ENCODE measurements at regions not wholly inside any gene's neighbourhood (a gene's known extent, or its start where the extent isn't known, plus 50 kb on each side); places are given as distances from the start of the nearest gene placed in this dataset.

DNA sequence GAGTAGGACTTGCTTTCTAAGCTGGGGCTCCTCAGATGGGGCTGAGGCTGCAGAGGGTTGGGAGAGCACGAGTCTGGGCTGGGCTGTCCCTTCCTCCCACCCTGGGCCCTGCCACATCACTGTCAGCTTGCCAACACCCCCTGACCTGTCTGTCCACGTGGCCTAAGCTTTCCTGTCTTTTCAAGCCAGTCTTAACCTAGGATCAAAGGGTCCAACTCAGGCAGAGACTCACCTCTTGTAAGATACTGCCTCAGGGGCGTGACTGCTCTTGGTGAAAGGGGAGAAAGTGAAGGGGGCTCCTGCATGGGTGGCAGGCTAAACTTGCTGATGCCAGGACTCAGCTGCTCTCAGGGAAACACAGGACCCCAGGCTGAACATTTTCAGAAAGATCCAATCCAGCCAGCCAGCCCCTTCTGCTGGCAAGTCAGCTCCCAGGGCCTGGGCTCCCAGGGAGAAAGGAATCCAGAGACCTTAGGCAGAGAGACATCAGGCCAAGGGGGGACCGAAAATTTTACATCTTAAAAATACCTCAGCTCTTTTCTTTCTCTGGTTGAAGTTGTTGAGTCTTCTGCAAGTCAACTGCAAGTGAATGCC, 144.2 kb upstream of the ID2 start:
- no peak for TF ChIP-seq TEAD4 (IDR thresholded peaks at IDR 0.05)
- TF ChIP-seq RAD21 (IDR thresholded peaks at IDR 0.05; ENCODE audit: low read depth): no peak
- TF ChIP-seq MAX (IDR thresholded peaks at IDR 0.05): no peak
- TF ChIP-seq TAF1 (IDR thresholded peaks at IDR 0.05; ENCODE audit: low read depth): no peak
- TF ChIP-seq TCF12 (IDR thresholded peaks at IDR 0.05; ENCODE audit: low read depth): no peak

DNA sequence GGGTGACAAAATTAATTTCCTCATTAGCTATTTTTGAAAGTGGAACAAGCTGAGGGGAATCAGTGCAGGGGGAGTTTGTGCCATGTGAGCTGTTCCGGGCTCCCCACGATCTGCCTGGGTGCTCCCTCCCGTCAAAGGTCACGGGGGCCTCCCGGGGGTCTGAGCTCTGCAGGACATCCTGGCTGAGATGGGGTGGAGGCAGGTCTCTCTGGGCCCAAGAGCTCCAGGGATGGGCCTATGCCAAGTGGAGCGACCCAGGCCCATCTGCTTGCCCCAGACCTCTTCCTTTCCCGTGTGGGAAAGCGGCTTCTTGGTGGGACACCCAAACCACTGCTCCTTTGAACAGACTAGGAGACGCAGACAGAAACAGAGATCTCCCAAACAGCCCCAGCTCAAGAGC, 143.3 kb upstream of the ID2 start:
- TF ChIP-seq ZBTB7A (IDR thresholded peaks at IDR 0.05; ENCODE audit: low read depth) (no peak), MAX (IDR thresholded peaks at IDR 0.05) (no peak), TCF12 (IDR thresholded peaks at IDR 0.05; ENCODE audit: low read depth) (no peak), FOXM1 (IDR thresholded peaks at IDR 0.05; ENCODE audit: borderline replicate concordance, low read depth) (no peak), TEAD4 (IDR thresholded peaks at IDR 0.05) (no peak), EGR1 (IDR thresholded peaks at IDR 0.05) (no peak), CEBPB (IDR thresholded peaks at IDR 0.05) (no peak), CREB1 (IDR thresholded peaks at IDR 0.05; ENCODE audit: low read depth) (no peak), YY1 (IDR thresholded peaks at IDR 0.05; ENCODE audit: low read depth) (no peak), NFIC (IDR thresholded peaks at IDR 0.05) (no peak), EP300 (IDR thresholded peaks at IDR 0.05; ENCODE audit: borderline replicate concordance) (no peak), RAD21 (IDR thresholded peaks at IDR 0.05; ENCODE audit: low read depth) (no peak), TAF1 (IDR thresholded peaks at IDR 0.05; ENCODE audit: low read depth) (no peak)
- TF ChIP-seq, protein P1, sequence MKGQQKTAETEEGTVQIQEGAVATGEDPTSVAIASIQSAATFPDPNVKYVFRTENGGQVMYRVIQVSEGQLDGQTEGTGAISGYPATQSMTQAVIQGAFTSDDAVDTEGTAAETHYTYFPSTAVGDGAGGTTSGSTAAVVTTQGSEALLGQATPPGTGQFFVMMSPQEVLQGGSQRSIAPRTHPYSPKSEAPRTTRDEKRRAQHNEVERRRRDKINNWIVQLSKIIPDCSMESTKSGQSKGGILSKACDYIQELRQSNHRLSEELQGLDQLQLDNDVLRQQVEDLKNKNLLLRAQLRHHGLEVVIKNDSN (IDR thresholded peaks at IDR 0.05): no peak
- TF ChIP-seq, protein P2, sequence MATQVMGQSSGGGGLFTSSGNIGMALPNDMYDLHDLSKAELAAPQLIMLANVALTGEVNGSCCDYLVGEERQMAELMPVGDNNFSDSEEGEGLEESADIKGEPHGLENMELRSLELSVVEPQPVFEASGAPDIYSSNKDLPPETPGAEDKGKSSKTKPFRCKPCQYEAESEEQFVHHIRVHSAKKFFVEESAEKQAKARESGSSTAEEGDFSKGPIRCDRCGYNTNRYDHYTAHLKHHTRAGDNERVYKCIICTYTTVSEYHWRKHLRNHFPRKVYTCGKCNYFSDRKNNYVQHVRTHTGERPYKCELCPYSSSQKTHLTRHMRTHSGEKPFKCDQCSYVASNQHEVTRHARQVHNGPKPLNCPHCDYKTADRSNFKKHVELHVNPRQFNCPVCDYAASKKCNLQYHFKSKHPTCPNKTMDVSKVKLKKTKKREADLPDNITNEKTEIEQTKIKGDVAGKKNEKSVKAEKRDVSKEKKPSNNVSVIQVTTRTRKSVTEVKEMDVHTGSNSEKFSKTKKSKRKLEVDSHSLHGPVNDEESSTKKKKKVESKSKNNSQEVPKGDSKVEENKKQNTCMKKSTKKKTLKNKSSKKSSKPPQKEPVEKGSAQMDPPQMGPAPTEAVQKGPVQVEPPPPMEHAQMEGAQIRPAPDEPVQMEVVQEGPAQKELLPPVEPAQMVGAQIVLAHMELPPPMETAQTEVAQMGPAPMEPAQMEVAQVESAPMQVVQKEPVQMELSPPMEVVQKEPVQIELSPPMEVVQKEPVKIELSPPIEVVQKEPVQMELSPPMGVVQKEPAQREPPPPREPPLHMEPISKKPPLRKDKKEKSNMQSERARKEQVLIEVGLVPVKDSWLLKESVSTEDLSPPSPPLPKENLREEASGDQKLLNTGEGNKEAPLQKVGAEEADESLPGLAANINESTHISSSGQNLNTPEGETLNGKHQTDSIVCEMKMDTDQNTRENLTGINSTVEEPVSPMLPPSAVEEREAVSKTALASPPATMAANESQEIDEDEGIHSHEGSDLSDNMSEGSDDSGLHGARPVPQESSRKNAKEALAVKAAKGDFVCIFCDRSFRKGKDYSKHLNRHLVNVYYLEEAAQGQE (IDR thresholded peaks at IDR 0.05; ENCODE audit: low read depth): no peak

DNA sequence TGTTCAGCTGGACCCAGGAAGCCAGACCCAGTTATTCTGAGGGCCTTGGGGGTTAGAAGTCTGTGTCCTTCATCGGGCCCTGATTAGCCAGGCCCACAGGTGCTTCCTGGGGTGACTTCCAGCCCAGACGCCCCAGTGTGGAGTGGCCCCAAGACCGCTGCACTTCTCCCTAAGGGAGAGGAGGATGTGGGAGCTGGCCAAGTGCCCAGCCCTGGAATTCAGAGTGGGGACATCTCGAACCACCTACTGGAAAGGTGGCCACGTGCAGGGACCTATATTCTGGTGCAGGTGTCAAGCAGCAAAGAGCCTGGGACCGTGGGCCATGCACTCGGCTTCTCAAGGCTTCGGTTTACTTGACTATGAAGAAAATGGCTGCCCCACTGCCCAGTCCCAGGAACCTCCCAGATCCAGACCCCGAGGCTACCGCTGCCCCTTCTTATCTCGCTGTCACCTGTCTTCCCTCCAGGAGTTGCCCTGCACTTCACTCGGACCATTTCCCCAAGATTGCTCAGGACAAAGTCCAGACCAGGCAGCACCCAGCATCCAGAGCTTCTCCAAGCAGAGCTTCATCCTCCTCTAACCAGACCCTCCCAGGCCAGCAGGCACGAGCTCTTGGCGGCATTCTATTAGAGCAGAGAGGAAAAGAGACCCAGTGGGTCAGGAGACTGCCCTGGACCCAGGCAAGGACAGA, 142.8 kb upstream of the ID2 start:
- no peak for TF ChIP-seq MAX (IDR thresholded peaks at IDR 0.05)
- TF ChIP-seq NFIC (IDR thresholded peaks at IDR 0.05): no peak
- TF ChIP-seq CREB1 (IDR thresholded peaks at IDR 0.05; ENCODE audit: low read depth): no peak
- no peak for TF ChIP-seq ZBTB7A (IDR thresholded peaks at IDR 0.05; ENCODE audit: low read depth)
- no peak for TF ChIP-seq CEBPB (IDR thresholded peaks at IDR 0.05)
- no peak for TF ChIP-seq TAF1 (IDR thresholded peaks at IDR 0.05; ENCODE audit: low read depth)
- TF ChIP-seq, protein P1 (IDR thresholded peaks at IDR 0.05): no peak
- TF ChIP-seq EP300 (IDR thresholded peaks at IDR 0.05; ENCODE audit: borderline replicate concordance): no peak
- TF ChIP-seq TCF12 (IDR thresholded peaks at IDR 0.05; ENCODE audit: low read depth): no peak
- TF ChIP-seq, protein P2 (IDR thresholded peaks at IDR 0.05; ENCODE audit: low read depth): no peak
- no peak for TF ChIP-seq RAD21 (IDR thresholded peaks at IDR 0.05; ENCODE audit: low read depth)
- no peak for TF ChIP-seq YY1 (IDR thresholded peaks at IDR 0.05; ENCODE audit: low read depth)
- TF ChIP-seq EGR1 (IDR thresholded peaks at IDR 0.05): no peak
- no peak for TF ChIP-seq TEAD4 (IDR thresholded peaks at IDR 0.05)
- no peak for TF ChIP-seq FOXM1 (IDR thresholded peaks at IDR 0.05; ENCODE audit: borderline replicate concordance, low read depth)

DNA sequence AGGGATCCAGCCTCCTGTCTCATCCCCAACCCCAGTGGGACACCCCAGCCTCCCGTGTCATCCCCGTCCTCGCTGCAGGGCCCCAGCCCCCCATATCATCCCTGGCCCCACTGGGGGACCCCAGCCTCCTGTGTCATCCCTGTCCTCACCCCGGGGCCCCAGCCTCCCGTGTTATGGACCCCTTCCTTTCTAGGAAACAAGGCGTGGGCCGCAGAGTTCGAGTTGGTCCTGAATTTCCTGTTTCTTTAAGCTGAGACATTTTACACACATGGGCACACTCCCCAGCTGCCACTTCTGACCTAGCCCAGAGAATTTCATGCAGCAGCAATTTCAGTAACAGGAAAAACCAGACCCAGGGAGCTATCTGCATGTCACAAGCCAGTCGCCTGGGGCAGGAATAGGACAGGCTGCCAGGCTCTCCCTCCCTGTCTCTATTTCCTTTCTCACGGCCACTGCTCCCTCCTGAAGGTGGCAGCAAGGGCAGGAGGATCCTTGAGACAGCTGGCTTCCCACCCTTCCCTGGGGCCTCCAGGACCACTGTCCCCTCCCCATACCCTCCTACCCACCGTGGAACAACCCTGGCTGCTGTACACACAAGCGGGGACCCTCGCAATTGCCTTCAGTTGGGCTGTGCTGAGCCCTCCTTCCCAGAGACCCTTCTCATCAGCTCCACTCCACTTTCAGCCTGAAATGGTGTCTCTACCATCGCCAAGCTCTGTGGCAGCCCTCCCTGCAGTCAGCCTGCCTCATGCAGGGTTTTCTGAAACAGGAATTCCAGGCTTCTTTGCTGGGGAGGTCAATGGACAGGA, 141.9 kb upstream of the ID2 start:
- TF ChIP-seq TCF12 (IDR thresholded peaks at IDR 0.05; ENCODE audit: low read depth): no peak
- TF ChIP-seq, protein P2 (IDR thresholded peaks at IDR 0.05; ENCODE audit: low read depth): no peak
- TF ChIP-seq YY1 (IDR thresholded peaks at IDR 0.05; ENCODE audit: low read depth): no peak
- peak; percentile 32; the same call in 1 of the 2 replicates for TF ChIP-seq RAD21 (IDR thresholded peaks at IDR 0.05; ENCODE audit: low read depth)
- TF ChIP-seq, protein P1 (IDR thresholded peaks at IDR 0.05): no peak
- no peak for TF ChIP-seq CREB1 (IDR thresholded peaks at IDR 0.05; ENCODE audit: low read depth)
